GM19043 (cell line): ENCODE measurements at regions not wholly inside any gene's neighbourhood (a gene's known extent, or its start where the extent isn't known, plus 50 kb on each side); places are given as distances from the start of the nearest gene placed in this dataset.
"Not testable (repeated sequence)": the region's sequence is repeated elsewhere in the genome, so short reads cannot be mapped to it uniquely, and the experiment has no call there.

Source experiments
- ATAC-seq: cut with Tn5 transposase; IDR thresholded peaks from one replicate; pipeline ENCODE4 v1.9.1; 2021; ENCODE audit warnings: low read depth; ENCODE audit not compliant: unreplicated experiment

- ATAC-seq: no peak
Measured at GRCh38 chr2:128502638-128503246, 184.1 kb upstream of the HS6ST1 start.

GRCh38 chr2:128503399-128504245 is 185.0 kb upstream of the HS6ST1 start:
- ATAC-seq: no peak

GRCh38 chr2:128504246-128505149 is 185.8 kb upstream of the HS6ST1 start:
- no peak for ATAC-seq

- no peak for ATAC-seq
Measured at GRCh38 chr2:128505150-128505490, 186.5 kb upstream of the HS6ST1 start.

- ATAC-seq: no peak
Measured at GRCh38 chr2:128505575-128506526, 187.2 kb upstream of the HS6ST1 start.

GRCh38 chr2:128506534-128506933 is 187.9 kb upstream of the HS6ST1 start:
- no peak for ATAC-seq

- ATAC-seq: no peak
Measured at GRCh38 chr2:128510701-128511397, 192.2 kb upstream of the HS6ST1 start.

GRCh38 chr2:128511731-128512378 is 193.2 kb upstream of the HS6ST1 start:
- ATAC-seq: no peak

GRCh38 chr2:128512379-128513115 is 193.9 kb upstream of the HS6ST1 start:
- ATAC-seq: no peak

- ATAC-seq: no peak
Measured at GRCh38 chr2:128513116-128513960, 194.7 kb upstream of the HS6ST1 start.

- no peak for ATAC-seq
Measured at GRCh38 chr2:128513961-128514283, 195.3 kb upstream of the HS6ST1 start.

- no peak for ATAC-seq
Measured at GRCh38 chr2:128514555-128514955, 195.9 kb upstream of the HS6ST1 start.

- ATAC-seq: no peak
Measured at GRCh38 chr2:128516938-128517337, 198.3 kb upstream of the HS6ST1 start.

GRCh38 chr2:128519028-128519427 is 200.4 kb upstream of the HS6ST1 start:
- ATAC-seq: not testable (repeated sequence)

- ATAC-seq: no peak
Measured at GRCh38 chr2:128519517-128520215, 201.0 kb upstream of the HS6ST1 start.

- no peak for ATAC-seq
Measured at GRCh38 chr2:128520340-128520739, 201.7 kb upstream of the HS6ST1 start.

- peak; percentile 97 for ATAC-seq
Measured at GRCh38 chr2:128520791-128521190, 202.1 kb upstream of the HS6ST1 start.
